HEK293 (cell line): ENCODE measurements at regions not wholly inside any gene's neighbourhood (a gene's known extent, or its start where the extent isn't known, plus 50 kb on each side); places are given as distances from the start of the nearest gene placed in this dataset.

Experiments
- ATF2 ChIP-seq: fragments of 450-650 bp; formaldehyde crosslinking; IDR thresholded peaks from 2 replicates; pipeline ENCODE4 v1.5.1; 2016; ENCODE audit warnings: missing biosample characterization, missing genetic modification characterization, low read depth
- CTCF ChIP-seq: fragments of 450-650 bp; formaldehyde crosslinking; IDR thresholded peaks from 2 replicates; pipeline ENCODE4 v1.5.1; 2016; ENCODE audit warnings: missing biosample characterization, missing genetic modification characterization
- TCF7L2 ChIP-seq: IDR thresholded peaks from 2 replicates; pipeline ENCODE4 v1.6.1; 2011; ENCODE audit warnings: low read depth, mild to moderate bottlenecking, inconsistent platforms, low read length, moderate library complexity, borderline replicate concordance
- ZBTB17 ChIP-seq: fragments of 450-650 bp; formaldehyde crosslinking; IDR thresholded peaks from 2 replicates; pipeline ENCODE4 v1.5.1; 2016; ENCODE audit warnings: missing biosample characterization, missing genetic modification characterization
- ZBTB26 ChIP-seq: fragments of 450-650 bp; formaldehyde crosslinking; optimal IDR thresholded peaks from 2 replicates; pipeline ENCODE3; 2016; ENCODE audit warnings: missing biosample characterization, mild to moderate bottlenecking, missing genetic modification characterization
- ZNF146 ChIP-seq: fragments of 450-650 bp; formaldehyde crosslinking; IDR thresholded peaks from 2 replicates; pipeline ENCODE4 v1.5.1; 2016; ENCODE audit warnings: missing biosample characterization, missing genetic modification characterization
- ZNF449 ChIP-seq: fragments of 450-650 bp; formaldehyde crosslinking; IDR thresholded peaks from 2 replicates; pipeline ENCODE4 v1.5.1; 2017; ENCODE audit warnings: missing biosample characterization, mild to moderate bottlenecking, missing genetic modification characterization, moderate library complexity

GRCh38 chr10:10307551-10307950, 710.1 kb upstream of the CELF2 start:
- TF ChIP-seq ZNF449 (tag by site-specific recombination) = no peak
- TF ChIP-seq ATF2 = no peak
- TF ChIP-seq CTCF (tag by site-specific recombination) = no peak
- TF ChIP-seq ZBTB17 (tag by site-specific recombination) = no peak
- no peak for TF ChIP-seq ZNF146 (tag by site-specific recombination)
- TF ChIP-seq ZBTB26 (tag by site-specific recombination) = no peak
- TF ChIP-seq TCF7L2 = no peak
